T-helper 2 cell (primary cell): ENCODE measurements at regions not wholly inside any gene's neighbourhood (a gene's known extent, or its start where the extent isn't known, plus 50 kb on each side); places are given as distances from the start of the nearest gene placed in this dataset.

Experiments used
- DNase-seq, 5 experiments: peaks; one replicate each; pipeline versions ENCODE4 v3.0.0 to v3.0.0-alpha.2; 2012 to 2022

- DNase-seq: no peak
Measured at GRCh38 chr5:112630246-112631009, 107.3 kb upstream of the APC start.

GRCh38 chr5:112634166-112634565 lies 103.5 kb upstream of the APC start:
- no peak for DNase-seq

- no peak for DNase-seq
Measured at GRCh38 chr5:112634796-112635195, 102.9 kb upstream of the APC start.

- DNase-seq: no peak
Measured at GRCh38 chr5:112635276-112635675, 102.4 kb upstream of the APC start.

GRCh38 chr5:112635771-112636731 lies 101.6 kb upstream of the APC start:
- DNase-seq: no peak

- no peak for DNase-seq
Measured at GRCh38 chr5:112636751-112637150, 100.9 kb upstream of the APC start.

- DNase-seq: no peak
Measured at GRCh38 chr5:112637343-112637742, 100.3 kb upstream of the APC start.

GRCh38 chr5:112640546-112640945 lies 97.1 kb upstream of the APC start:
- DNase-seq: no peak

GRCh38 chr5:112641515-112642110 lies 96.1 kb upstream of the APC start:
- no peak for DNase-seq

GRCh38 chr5:112642885-112643284 lies 94.8 kb upstream of the APC start:
- no peak for DNase-seq

- DNase-seq: no peak
Measured at GRCh38 chr5:112643339-112643971, 94.2 kb upstream of the APC start.

GRCh38 chr5:112646139-112646936 lies 91.3 kb upstream of the APC start:
- no peak for DNase-seq

GRCh38 chr5:112647428-112647827 lies 90.3 kb upstream of the APC start:
- DNase-seq: no peak

- no peak for DNase-seq
Measured at GRCh38 chr5:112648264-112648663, 89.4 kb upstream of the APC start.

GRCh38 chr5:112649882-112650281 lies 87.8 kb upstream of the APC start:
- DNase-seq: no peak

- DNase-seq: no peak
Measured at GRCh38 chr5:112653638-112654205, 84.0 kb upstream of the APC start.

- DNase-seq: no peak
Measured at GRCh38 chr5:112655513-112655912, 82.2 kb upstream of the APC start.

GRCh38 chr5:112656451-112656850 lies 81.2 kb upstream of the APC start:
- DNase-seq: no peak

- DNase-seq: no peak
Measured at GRCh38 chr5:112657804-112658203, 79.9 kb upstream of the APC start.

GRCh38 chr5:112660359-112660758 lies 77.3 kb upstream of the APC start:
- no peak for DNase-seq

GRCh38 chr5:112663146-112663545 lies 74.5 kb upstream of the APC start:
- no peak for DNase-seq

- no peak for DNase-seq
Measured at GRCh38 chr5:112668016-112668415, 69.7 kb upstream of the APC start.
